GM12892 (cell line): ENCODE measurements at regions not wholly inside any gene's neighbourhood (a gene's known extent, or its start where the extent isn't known, plus 50 kb on each side); places are given as distances from the start of the nearest gene placed in this dataset.

ENCODE experiments used
- POLR2A ChIP-seq: IDR thresholded peaks from 2 replicates; pipeline ENCODE4 v1.6.1; 2011; ENCODE audit warnings: low read depth, low read length, control low read depth
- POLR2AphosphoS5 ChIP-seq: IDR thresholded peaks from 2 replicates; pipeline ENCODE4 v1.6.1; 2011; ENCODE audit warnings: low read depth, low read length, control low read depth
- TAF1 ChIP-seq: IDR thresholded peaks from 2 replicates; pipeline ENCODE4 v1.6.1; 2011; ENCODE audit warnings: low read depth, mild to moderate bottlenecking, control low read depth, low read length, borderline replicate concordance

GRCh38 chr4:126736133-126736518 is 896.6 kb upstream of the INTU start:
- no peak for TF ChIP-seq TAF1
- TF ChIP-seq POLR2A: no peak
- TF ChIP-seq POLR2AphosphoS5: no peak
